Fibroblast of skin of abdomen (primary cell): ENCODE measurements at regions not wholly inside any gene's neighbourhood (a gene's known extent, or its start where the extent isn't known, plus 50 kb on each side); places are given as distances from the start of the nearest gene placed in this dataset.
"Not testable (repeated sequence)": the region's sequence is repeated elsewhere in the genome, so short reads cannot be mapped to it uniquely, and the experiment has no call there.

Experiments
- DNase-seq: peaks from one replicate; pipeline ENCODE4 v3.0.0-alpha.2; 2013

- DNase-seq: no peak
Measured at GRCh38 chr4:52373650-52374049, 285.5 kb downstream of the USP46 start.

- DNase-seq: no peak
Measured at GRCh38 chr4:52374877-52375276, 284.2 kb downstream of the USP46 start.

GRCh38 chr4:52376132-52376704 is 282.9 kb downstream of the USP46 start:
- DNase-seq: peak; percentile 76

GRCh38 chr4:52377563-52377962 is 281.5 kb downstream of the USP46 start:
- no peak for DNase-seq

GRCh38 chr4:52407545-52407944 is 251.6 kb downstream of the USP46 start:
- DNase-seq: peak; percentile 36

- no peak for DNase-seq
Measured at GRCh38 chr4:52408032-52408431, 251.1 kb downstream of the USP46 start.

- DNase-seq: peak; percentile 5
Measured at GRCh38 chr4:52408471-52408870, 250.6 kb downstream of the USP46 start.

- not testable (repeated sequence) for DNase-seq
Measured at GRCh38 chr4:52409766-52410165, 249.3 kb downstream of the USP46 start.

GRCh38 chr4:52410971-52411370 is 248.1 kb downstream of the USP46 start:
- no peak for DNase-seq

- DNase-seq: no peak
Measured at GRCh38 chr4:52420330-52420729, 238.8 kb downstream of the USP46 start.

- DNase-seq: peak; percentile 43
Measured at GRCh38 chr4:52421811-52422213, 237.3 kb downstream of the USP46 start.

- DNase-seq: no peak
Measured at GRCh38 chr4:52423967-52424366, 235.1 kb downstream of the USP46 start.

- DNase-seq: no peak
Measured at GRCh38 chr4:52425751-52426326, 233.3 kb downstream of the USP46 start.

GRCh38 chr4:52431410-52431809 is 227.7 kb downstream of the USP46 start:
- DNase-seq: no peak

GRCh38 chr4:52431869-52432268 is 227.2 kb downstream of the USP46 start:
- DNase-seq: no peak

- not testable (repeated sequence) for DNase-seq
Measured at GRCh38 chr4:52442524-52442923, 216.6 kb downstream of the USP46 start.

GRCh38 chr4:52472444-52472843 is 186.7 kb downstream of the USP46 start:
- no peak for DNase-seq

GRCh38 chr4:52477191-52477780 is 181.8 kb downstream of the USP46 start:
- no peak for DNase-seq

- no peak for DNase-seq
Measured at GRCh38 chr4:52483186-52483890, 175.8 kb downstream of the USP46 start.

- DNase-seq: no peak
Measured at GRCh38 chr4:52507774-52508173, 151.3 kb downstream of the USP46 start.

GRCh38 chr4:52510939-52511565 is 148.0 kb downstream of the USP46 start:
- no peak for DNase-seq

- DNase-seq: no peak
Measured at GRCh38 chr4:52511825-52512224, 147.3 kb downstream of the USP46 start.

- DNase-seq: no peak
Measured at GRCh38 chr4:52512291-52512690, 146.8 kb downstream of the USP46 start.
